Gastrocnemius medialis (tissue), 4 donors: ENCODE measurements at regions not wholly inside any gene's neighbourhood (a gene's known extent, or its start where the extent isn't known, plus 50 kb on each side); places are given as distances from the start of the nearest gene placed in this dataset.
A peak's percentile ranks its signal among the peaks of the same experiment; 100 is the strongest.

Source experiments
- ATAC-seq, 2 donors: fragments of 150-250 bp; one replicate each; pipeline ENCODE4 v1.9.1; 2016
- DNase-seq, 2 donors: peaks; one replicate each; pipeline ENCODE4 v3.0.0-alpha.2; 2019
- H3K27ac ChIP-seq, 4 donors: fragments of 200-600 bp; sonication (generic); 1 replicate in 1 of 4; 2 replicates in 3 of 4; pipeline ENCODE4 v1.5.1; 2016 to 2018; ENCODE audit warnings: mild to moderate bottlenecking in 2 of 4, moderate library complexity in 1 of 4
- H3K27me3 ChIP-seq, 3 donors: fragments of 200-600 bp; sonication (generic) in 2 of 3; 1 replicate in 1 of 3; 2 replicates in 2 of 3; pipeline versions ENCODE4 v1.5.1 to v1.6.0; 2016 to 2019; ENCODE audit warnings: mild to moderate bottlenecking in 1 of 3, moderate library complexity in 1 of 3
- H3K36me3 ChIP-seq, 2 donors: fragments of 200-600 bp; sonication (generic) in 1 of 2; one replicate each; pipeline ENCODE4 v1.5.1; 2017 to 2018
- H3K4me1 ChIP-seq, 2 donors: fragments of 200-600 bp; sonication (generic) in 1 of 2; one replicate each; pipeline ENCODE4 v1.5.1; 2016 to 2017; ENCODE audit warnings: mild to moderate bottlenecking in 2 of 2
- H3K4me3 ChIP-seq, 4 donors: fragments of 200-600 bp; sonication (generic) in 3 of 4; 1 replicate in 1 of 4; 2 replicates in 3 of 4; pipeline ENCODE4 v1.5.1; 2016 to 2019; ENCODE audit warnings: mild to moderate bottlenecking in 2 of 4
- H3K9me3 ChIP-seq, 3 donors: fragments of 200-600 bp; sonication (generic) in 2 of 3; 1 replicate in 1 of 3; 2 replicates in 2 of 3; pipeline ENCODE4 v1.5.1; 2016 to 2019
- POLR2A ChIP-seq, 2 donors: fragments of 450-650 bp; IDR thresholded peaks; one replicate each; pipeline ENCODE4 v1.6.1; 2017; ENCODE audit warnings: antibody characterized with exemption in 2 of 2, mild to moderate bottlenecking in 2 of 2, moderate library complexity in 2 of 2
- in situ Hi-C, 4 donors: fragments of 200-750 bp; cut with MboI; loops; one replicate each; pipeline versions ENCODE4 v1.15.0 to v1.8.0; 2017; ENCODE audit warnings: low sequenced_read_pairs in 4 of 4
- intact Hi-C: fragments of 100-400 bp; cut with DNase I; formaldehyde crosslinking; loops from one replicate; pipeline ENCODE4 v1.15.1; 2023; ENCODE audit warnings: low total_unique reads
- TF ChIP-seq, protein P1 (sequence below), 5 experiments: fragments of 450-650 bp in 3 of 5; fragments of 200-600 bp in 2 of 5; sonication (generic) in 2 of 5; IDR thresholded peaks in 4 of 5; conservative IDR thresholded peaks in 1 of 5; 1 replicate in 4 of 5; 2 replicates in 1 of 5; pipeline ENCODE4 v1.5.1; 2016 to 2019; ENCODE audit warnings: antibody characterized with exemption in 5 of 5, mild to moderate bottlenecking in 3 of 5, moderate library complexity in 3 of 5

DNA sequence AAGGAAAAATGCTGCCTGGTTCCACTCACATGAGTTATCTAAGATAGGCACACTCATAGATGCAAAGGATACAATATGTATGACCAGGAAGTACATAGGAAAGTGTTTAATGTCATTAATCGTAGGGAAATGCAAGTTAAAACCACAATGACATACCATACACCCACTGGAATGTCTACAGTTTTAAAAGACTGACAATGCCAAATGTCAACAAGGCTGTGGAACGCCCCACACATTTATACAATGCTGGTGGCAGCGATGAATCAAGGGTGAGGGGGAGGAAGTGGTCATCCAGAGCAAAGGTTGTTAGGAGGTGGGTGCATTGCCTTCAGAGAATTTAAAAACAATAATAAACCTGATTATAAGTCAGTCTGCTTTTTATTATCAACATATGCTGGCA lies 437.8 kb downstream of the ARHGEF28 start:
- DNase-seq (no peak), ATAC-seq (no peak)
- Histone ChIP-seq H3K9me3 (no peaks in the 10 kb centered on the region), H3K4me3 (no peak overlapping the region), H3K27me3 (no peaks in the 10 kb centered on the region), H3K36me3 (no peaks in the 10 kb centered on the region), H3K4me1 (peaks cover 0 to 2% of the 10 kb centered on the region in 2 donors), H3K27ac (no peak overlapping the region)
- TF ChIP-seq POLR2A (IDR thresholded peaks at IDR 0.05), result no peak
- TF ChIP-seq, protein P1, sequence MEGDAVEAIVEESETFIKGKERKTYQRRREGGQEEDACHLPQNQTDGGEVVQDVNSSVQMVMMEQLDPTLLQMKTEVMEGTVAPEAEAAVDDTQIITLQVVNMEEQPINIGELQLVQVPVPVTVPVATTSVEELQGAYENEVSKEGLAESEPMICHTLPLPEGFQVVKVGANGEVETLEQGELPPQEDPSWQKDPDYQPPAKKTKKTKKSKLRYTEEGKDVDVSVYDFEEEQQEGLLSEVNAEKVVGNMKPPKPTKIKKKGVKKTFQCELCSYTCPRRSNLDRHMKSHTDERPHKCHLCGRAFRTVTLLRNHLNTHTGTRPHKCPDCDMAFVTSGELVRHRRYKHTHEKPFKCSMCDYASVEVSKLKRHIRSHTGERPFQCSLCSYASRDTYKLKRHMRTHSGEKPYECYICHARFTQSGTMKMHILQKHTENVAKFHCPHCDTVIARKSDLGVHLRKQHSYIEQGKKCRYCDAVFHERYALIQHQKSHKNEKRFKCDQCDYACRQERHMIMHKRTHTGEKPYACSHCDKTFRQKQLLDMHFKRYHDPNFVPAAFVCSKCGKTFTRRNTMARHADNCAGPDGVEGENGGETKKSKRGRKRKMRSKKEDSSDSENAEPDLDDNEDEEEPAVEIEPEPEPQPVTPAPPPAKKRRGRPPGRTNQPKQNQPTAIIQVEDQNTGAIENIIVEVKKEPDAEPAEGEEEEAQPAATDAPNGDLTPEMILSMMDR (IDR thresholded peaks at IDR 0.05 in 4 of 5, conservative IDR thresholded peaks at IDR 0.05 in 1 of 5), result no peak
- in situ Hi-C loops, result no loop called here
- intact Hi-C loops, result no loop called here

- Histone ChIP-seq H3K27ac (no peak overlapping the region), H3K27me3 (no peaks in the 10 kb centered on the region), H3K4me3 (no peak overlapping the region), H3K9me3 (no peaks in the 10 kb centered on the region), H3K36me3 (no peaks in the 10 kb centered on the region), H3K4me1 (peaks cover 0 to 2% of the 10 kb centered on the region in 2 donors)
- no peak for ATAC-seq
- TF ChIP-seq POLR2A (IDR thresholded peaks at IDR 0.05), result no peak
- TF ChIP-seq, protein P1 (IDR thresholded peaks at IDR 0.05 in 4 of 5, conservative IDR thresholded peaks at IDR 0.05 in 1 of 5), result no peak
- in situ Hi-C loops, result no loop called here
- intact Hi-C loops, result no loop called here
- no peak for DNase-seq
These were observed 437.4 kb downstream of the ARHGEF28 start for GRCh38 chr5:74063346-74063745.

- Histone ChIP-seq H3K4me1 (no peaks in the 10 kb centered on the region), H3K4me3 (no peak overlapping the region), H3K27ac (no peak overlapping the region), H3K36me3 (no peaks in the 10 kb centered on the region), H3K9me3 (no peaks in the 10 kb centered on the region), H3K27me3 (no peaks in the 10 kb centered on the region)
- ATAC-seq, result no peak
- in situ Hi-C loops (no loop called here), intact Hi-C loops (no loop called here)
- TF ChIP-seq POLR2A (IDR thresholded peaks at IDR 0.05), result no peak
- TF ChIP-seq, protein P1 (IDR thresholded peaks at IDR 0.05 in 4 of 5, conservative IDR thresholded peaks at IDR 0.05 in 1 of 5), result no peak
- no peak for DNase-seq
These were observed 435.3 kb downstream of the ARHGEF28 start for GRCh38 chr5:74061292-74061691.

GRCh38 chr5:74059706-74060105 lies 433.7 kb downstream of the ARHGEF28 start:
- Histone ChIP-seq H3K9me3 (no peaks in the 10 kb centered on the region), H3K36me3 (no peaks in the 10 kb centered on the region), H3K27me3 (no peaks in the 10 kb centered on the region), H3K27ac (no peak overlapping the region), H3K4me1 (no peaks in the 10 kb centered on the region), H3K4me3 (no peak overlapping the region)
- no peak for TF ChIP-seq POLR2A (IDR thresholded peaks at IDR 0.05)
- TF ChIP-seq, protein P1 (IDR thresholded peaks at IDR 0.05 in 4 of 5, conservative IDR thresholded peaks at IDR 0.05 in 1 of 5), result no peak
- ATAC-seq (no peak), DNase-seq (no peak)
- intact Hi-C loops, result loop anchor here (5.0 kb wide), 1 partner anchor 583 kb away; the partner anchor contains the start of gene ENC1
- in situ Hi-C loops, result no loop called here

DNA sequence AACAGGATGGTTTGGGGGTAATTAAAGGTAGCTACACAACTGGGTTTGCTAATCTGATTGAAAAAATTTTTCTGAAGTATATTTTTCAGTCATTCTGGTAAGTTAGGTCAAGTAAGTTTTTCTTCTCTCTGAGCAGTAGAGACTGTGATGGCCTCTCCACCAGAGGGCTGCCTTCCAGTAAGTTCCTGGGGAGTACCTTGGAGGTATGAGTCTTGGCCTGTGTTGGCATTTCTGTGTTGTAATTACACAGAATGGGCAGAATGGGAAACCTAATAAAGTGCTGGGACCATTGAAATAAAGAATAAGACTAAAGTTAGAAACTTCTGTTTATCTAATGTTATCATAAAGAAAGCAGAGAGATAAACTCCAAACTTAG lies 430.8 kb downstream of the ARHGEF28 start:
- TF ChIP-seq POLR2A (IDR thresholded peaks at IDR 0.05), result no peak
- TF ChIP-seq, protein P1 (IDR thresholded peaks at IDR 0.05 in 4 of 5, conservative IDR thresholded peaks at IDR 0.05 in 1 of 5), result peak in 3 of 5 experiments; percentile 7 to 38 (median 36)
- DNase-seq, result no peak
- Histone ChIP-seq H3K27me3 (no peaks in the 10 kb centered on the region), H3K9me3 (no peaks in the 10 kb centered on the region), H3K36me3 (no peaks in the 10 kb centered on the region), H3K4me1 (no peaks in the 10 kb centered on the region), H3K27ac (no peak overlapping the region), H3K4me3 (no peak overlapping the region)
- intact Hi-C loops, result loop anchor here (5.0 kb wide), 1 partner anchor 586 kb away; the partner anchor contains the start of gene ENC1
- in situ Hi-C loops, result no loop called here
- ATAC-seq, result no peak
